Activated CD8-positive, alpha-beta memory T cell treated with anti-CD3 and anti-CD28 coated beads for 24 hours (primary cell): ENCODE measurements at regions not wholly inside any gene's neighbourhood (a gene's known extent, or its start where the extent isn't known, plus 50 kb on each side); places are given as distances from the start of the nearest gene placed in this dataset.

Experiments used
- DNase-seq: peaks from one replicate; pipeline ENCODE4 v3.0.0-alpha.2; 2020

DNA sequence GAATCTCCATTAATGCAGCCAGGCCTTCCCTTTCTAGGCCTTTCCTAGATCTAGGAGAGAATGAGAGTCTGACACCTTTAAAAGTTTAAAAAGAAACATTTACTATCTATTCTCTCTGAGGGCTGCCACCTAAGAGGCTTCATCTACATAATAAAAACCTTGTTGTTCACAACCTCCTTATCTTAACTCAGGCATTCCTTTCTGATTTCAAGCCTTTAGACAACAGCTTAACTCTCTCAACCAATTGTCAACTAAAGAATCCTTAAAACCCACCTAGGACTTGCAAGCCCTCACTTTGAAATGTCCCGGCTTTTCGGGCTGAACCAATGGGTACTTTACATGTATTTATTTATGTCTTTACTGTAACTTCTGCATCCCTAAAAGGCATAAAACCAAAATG is 64.3 kb upstream of the RET start:
- DNase-seq = no peak

- no peak for DNase-seq
Measured at GRCh38 chr10:43013065-43013464, 63.8 kb upstream of the RET start.

DNA sequence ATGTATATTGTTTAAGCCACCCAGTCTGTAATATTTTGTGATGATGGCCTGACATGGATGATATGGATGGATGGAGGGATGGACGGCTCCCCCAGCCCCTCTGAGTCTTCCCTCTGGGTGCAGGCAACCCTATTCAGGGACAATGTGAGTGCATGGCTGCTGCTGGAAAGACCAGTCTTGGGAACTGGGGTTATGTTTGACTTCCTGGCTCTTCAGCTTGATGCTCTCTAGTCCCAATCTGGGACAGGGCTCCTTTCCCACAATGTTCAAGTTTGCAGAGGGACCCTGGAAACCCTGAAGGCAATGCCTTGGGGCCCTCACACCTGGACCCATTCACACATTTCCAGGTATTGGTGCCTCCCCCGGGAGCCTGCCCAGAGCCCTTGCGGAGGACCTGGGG is 52.3 kb upstream of the RET start:
- no peak for DNase-seq

DNA sequence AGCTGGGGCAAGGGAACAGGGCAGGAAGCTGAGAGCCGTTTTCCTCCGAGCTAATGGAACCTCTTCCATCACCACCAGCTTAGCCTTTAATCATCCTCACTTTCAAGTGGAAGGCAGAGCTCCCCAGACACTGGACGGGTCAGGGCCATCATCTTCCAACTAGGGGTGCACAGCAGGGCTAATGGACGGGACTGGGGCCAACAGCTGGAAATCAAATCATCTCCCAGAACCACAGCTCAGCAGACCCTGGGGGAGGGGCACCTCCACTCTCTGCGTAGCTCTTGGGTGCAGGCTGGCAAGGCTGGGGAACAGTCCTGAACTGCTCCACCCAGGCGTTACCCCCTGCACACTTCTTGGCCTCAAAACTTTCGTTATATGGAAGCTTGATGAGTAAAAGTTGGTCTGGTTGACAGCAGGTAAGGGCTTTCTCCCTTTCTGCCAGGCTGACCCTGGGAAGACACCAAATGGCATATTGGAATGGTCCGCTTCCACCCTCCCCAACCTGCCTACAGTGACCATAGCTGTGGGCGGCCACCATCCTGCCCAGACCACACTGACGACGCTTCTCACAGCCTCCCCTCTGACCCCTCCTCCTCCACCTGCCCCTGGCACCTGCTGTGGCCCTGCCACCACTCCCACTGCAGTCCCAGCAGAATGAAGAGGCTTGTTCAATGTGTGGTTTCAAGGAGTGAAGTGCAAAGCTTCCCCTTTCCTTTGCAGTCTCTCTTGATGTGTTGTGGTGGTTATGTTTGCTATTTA is 51.7 kb upstream of the RET start:
- DNase-seq = no peak

- no peak for DNase-seq
Measured at GRCh38 chr10:43026039-43026973, 50.6 kb upstream of the RET start.
